Gastroesophageal sphincter (tissue), 3 donors: ENCODE measurements at regions not wholly inside any gene's neighbourhood (a gene's known extent, or its start where the extent isn't known, plus 50 kb on each side); places are given as distances from the start of the nearest gene placed in this dataset.

ENCODE experiments used
- POLR2A ChIP-seq, 2 donors: fragments of 450-650 bp; IDR thresholded peaks; one replicate each; pipeline ENCODE4 v1.6.1; 2017; ENCODE audit warnings: antibody characterized with exemption in 2 of 2, mild to moderate bottlenecking in 2 of 2, moderate library complexity in 1 of 2
- TF ChIP-seq, protein P1 (sequence below), 4 experiments: fragments of 200-600 bp in 2 of 4; fragments of 450-650 bp in 2 of 4; sonication (generic) in 1 of 4; IDR thresholded peaks; one replicate each; pipeline ENCODE4 v1.5.1; 2017 to 2019; ENCODE audit warnings: antibody characterized with exemption in 4 of 4, mild to moderate bottlenecking in 2 of 4, moderate library complexity in 2 of 4

DNA sequence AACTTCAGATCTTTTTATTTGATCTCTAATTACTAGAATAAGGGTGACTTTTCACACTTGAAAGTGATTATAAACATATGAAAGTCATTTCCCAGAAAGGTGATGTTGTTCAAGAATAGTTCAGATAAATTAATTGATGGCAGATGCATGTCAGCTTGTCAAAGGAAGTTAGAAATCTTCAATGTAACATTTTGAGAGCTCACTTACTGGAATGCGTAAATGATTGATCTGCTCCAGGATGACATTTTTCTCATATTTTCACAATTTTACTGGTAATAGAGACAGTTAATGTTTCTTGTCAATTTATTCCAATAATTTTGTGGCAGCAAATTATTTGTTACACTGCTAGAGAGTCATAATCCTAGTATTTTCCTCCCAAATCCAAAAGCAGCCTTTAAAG is 424.2 kb downstream of the PLA2G4A start:
- TF ChIP-seq, protein P1, sequence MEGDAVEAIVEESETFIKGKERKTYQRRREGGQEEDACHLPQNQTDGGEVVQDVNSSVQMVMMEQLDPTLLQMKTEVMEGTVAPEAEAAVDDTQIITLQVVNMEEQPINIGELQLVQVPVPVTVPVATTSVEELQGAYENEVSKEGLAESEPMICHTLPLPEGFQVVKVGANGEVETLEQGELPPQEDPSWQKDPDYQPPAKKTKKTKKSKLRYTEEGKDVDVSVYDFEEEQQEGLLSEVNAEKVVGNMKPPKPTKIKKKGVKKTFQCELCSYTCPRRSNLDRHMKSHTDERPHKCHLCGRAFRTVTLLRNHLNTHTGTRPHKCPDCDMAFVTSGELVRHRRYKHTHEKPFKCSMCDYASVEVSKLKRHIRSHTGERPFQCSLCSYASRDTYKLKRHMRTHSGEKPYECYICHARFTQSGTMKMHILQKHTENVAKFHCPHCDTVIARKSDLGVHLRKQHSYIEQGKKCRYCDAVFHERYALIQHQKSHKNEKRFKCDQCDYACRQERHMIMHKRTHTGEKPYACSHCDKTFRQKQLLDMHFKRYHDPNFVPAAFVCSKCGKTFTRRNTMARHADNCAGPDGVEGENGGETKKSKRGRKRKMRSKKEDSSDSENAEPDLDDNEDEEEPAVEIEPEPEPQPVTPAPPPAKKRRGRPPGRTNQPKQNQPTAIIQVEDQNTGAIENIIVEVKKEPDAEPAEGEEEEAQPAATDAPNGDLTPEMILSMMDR (IDR thresholded peaks at IDR 0.05) = no peak
- no peak for TF ChIP-seq POLR2A (IDR thresholded peaks at IDR 0.05)
